ENCODE measurements at regions not wholly inside any gene's neighbourhood (a gene's known extent, or its start where the extent isn't known, plus 50 kb on each side); places are given as distances from the start of the nearest gene placed in this dataset.

- DNase-seq (ENCODE audit: low read depth in 2 of 2), result no peak
Observed at GRCh38 chr21:34192646-34193285, 119.4 kb downstream of the MRPS6 start.

- DNase-seq (ENCODE audit: low read depth in 2 of 2), result no peak
Observed at GRCh38 chr21:34195335-34195734, 122.0 kb downstream of the MRPS6 start.

- no peak for DNase-seq (ENCODE audit: low read depth in 2 of 2)
Observed at GRCh38 chr21:34196996-34197395, 123.6 kb downstream of the MRPS6 start.

- no peak for DNase-seq (ENCODE audit: low read depth in 2 of 2)
Observed at GRCh38 chr21:34197561-34197960, 124.2 kb downstream of the MRPS6 start.

- no peak for DNase-seq (ENCODE audit: low read depth in 2 of 2)
Observed at GRCh38 chr21:34198231-34199120, 125.1 kb downstream of the MRPS6 start.

GRCh38 chr21:34199121-34199910 is 125.9 kb downstream of the MRPS6 start:
- no peak for DNase-seq (ENCODE audit: low read depth in 2 of 2)

- no peak for DNase-seq (ENCODE audit: low read depth in 2 of 2)
Observed at GRCh38 chr21:34200288-34200905, 127.0 kb downstream of the MRPS6 start.

- DNase-seq (ENCODE audit: low read depth in 2 of 2), result no peak
Observed at GRCh38 chr21:34201001-34201400, 127.6 kb downstream of the MRPS6 start.

- no peak for DNase-seq (ENCODE audit: low read depth in 2 of 2)
Observed at GRCh38 chr21:34201481-34201858, 128.1 kb downstream of the MRPS6 start.

GRCh38 chr21:34202553-34203372 is 129.4 kb downstream of the MRPS6 start:
- DNase-seq (ENCODE audit: low read depth in 2 of 2), result no peak

GRCh38 chr21:34203851-34204420 is 130.6 kb downstream of the MRPS6 start:
- no peak for DNase-seq (ENCODE audit: low read depth in 2 of 2)

- no peak for DNase-seq (ENCODE audit: low read depth in 2 of 2)
Observed at GRCh38 chr21:34204481-34205439, 131.4 kb downstream of the MRPS6 start.

GRCh38 chr21:34205811-34206571 is 132.6 kb downstream of the MRPS6 start:
- no peak for DNase-seq (ENCODE audit: low read depth in 2 of 2)

GRCh38 chr21:34213959-34214358 is 140.6 kb downstream of the MRPS6 start:
- no peak for DNase-seq (ENCODE audit: low read depth in 2 of 2)

GRCh38 chr21:34215501-34215900 is 142.1 kb downstream of the MRPS6 start:
- no peak for DNase-seq (ENCODE audit: low read depth in 2 of 2)

- no peak for DNase-seq (ENCODE audit: low read depth in 2 of 2)
Observed at GRCh38 chr21:34215911-34216717, 142.7 kb downstream of the MRPS6 start.

- no peak for DNase-seq (ENCODE audit: low read depth in 2 of 2)
Observed at GRCh38 chr21:34216718-34217032, 143.3 kb downstream of the MRPS6 start.

- no peak for DNase-seq (ENCODE audit: low read depth in 2 of 2)
Observed at GRCh38 chr21:34217263-34217662, 143.9 kb downstream of the MRPS6 start.

Measured in stimulated activated CD4-positive, alpha-beta T cell treated with anti-CD3 and anti-CD28 coated beads, Interleukin-1b, Interleukin-23, amount 100 ng/mL, for 4 hours (primary cell).